GM12891 (cell line): ENCODE measurements at regions not wholly inside any gene's neighbourhood (a gene's known extent, or its start where the extent isn't known, plus 50 kb on each side); places are given as distances from the start of the nearest gene placed in this dataset.

ENCODE experiments used
- PAX5 ChIP-seq: IDR thresholded peaks from 2 replicates; pipeline ENCODE4 v1.6.1; 2011; ENCODE audit warnings: low read length, moderate library complexity, mild to moderate bottlenecking; ENCODE audit not compliant: insufficient read depth, severe bottlenecking
- POLR2A ChIP-seq: IDR thresholded peaks from 2 replicates; pipeline ENCODE4 v1.6.1; 2011; ENCODE audit warnings: low read depth, low read length, control low read depth
- POLR2AphosphoS5 ChIP-seq: IDR thresholded peaks from 2 replicates; pipeline ENCODE4 v1.6.1; 2011; ENCODE audit warnings: low read depth, low read length, control low read depth
- POU2F2 ChIP-seq: IDR thresholded peaks from 2 replicates; pipeline ENCODE4 v1.6.1; 2011; ENCODE audit warnings: low read depth, mild to moderate bottlenecking, control low read depth, low read length, moderate library complexity
- SPI1 ChIP-seq: IDR thresholded peaks from 2 replicates; pipeline ENCODE4 v1.6.1; 2011; ENCODE audit warnings: low read depth, low read length, control low read depth
- TAF1 ChIP-seq: IDR thresholded peaks from 2 replicates; pipeline ENCODE4 v1.6.1; 2011; ENCODE audit warnings: low read depth, low read length, control low read depth

DNA sequence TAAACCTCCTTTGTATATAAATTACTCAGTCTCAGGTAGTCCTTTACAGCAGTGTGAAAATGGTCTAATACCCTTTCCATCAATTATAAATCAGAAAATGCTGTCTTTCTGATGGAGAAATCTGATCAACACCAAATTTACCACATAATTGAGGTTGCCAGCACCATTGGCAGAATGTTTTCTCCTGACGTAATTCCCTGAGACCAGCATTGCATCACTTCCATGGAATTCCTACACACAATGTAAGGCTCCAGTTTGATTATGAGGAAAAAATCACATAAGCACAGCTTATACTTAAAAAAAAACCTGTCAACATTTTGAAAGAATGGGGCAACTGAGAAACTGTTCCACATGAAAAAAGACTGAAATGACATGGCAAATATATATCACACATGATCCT is 618.7 kb upstream of the CDH6 start:
- TF ChIP-seq POU2F2 (no peak), POLR2A (no peak), POLR2AphosphoS5 (no peak), TAF1 (no peak), SPI1 (no peak), PAX5 (no peak)
